RWPE1 (cell line): ENCODE measurements at regions not wholly inside any gene's neighbourhood (a gene's known extent, or its start where the extent isn't known, plus 50 kb on each side); places are given as distances from the start of the nearest gene placed in this dataset.

Experiments
- CTCF ChIA-PET: fragments of 350-600 bp; sonication (Branson Sonifier 250); formaldehyde crosslinking; extraction: SDS; loops from one replicate; lab custom pipeline; 2021; lab: Yijun Ruan, JAX
- POLR2A ChIA-PET: fragments of 400-600 bp; formaldehyde crosslinking; extraction: SDS; loops from one replicate; lab custom pipeline; 2020; ENCODE audit warnings: antibody characterized with exemption; ENCODE audit not compliant: low non-redundant PET; lab: Yijun Ruan, JAX
- DNase-seq: peaks from one replicate; pipeline ENCODE4 v3.0.0; 2012; ENCODE audit warnings: low spot score
- H3K27ac ChIP-seq: fragments of 450-650 bp; 2 replicates; pipeline ENCODE4 v1.5.1; 2017
- TF ChIP-seq, protein P1 (sequence below): fragments of 450-650 bp; conservative IDR thresholded peaks from 2 replicates; pipeline ENCODE4 v1.5.1; 2017; ENCODE audit warnings: low read depth, mild to moderate bottlenecking

GRCh38 chr5:120014535-120014934, 385.2 kb downstream of the FAM170A start:
- H3K27ac ChIP-seq: no peak overlapping the region
- TF ChIP-seq, protein P1, sequence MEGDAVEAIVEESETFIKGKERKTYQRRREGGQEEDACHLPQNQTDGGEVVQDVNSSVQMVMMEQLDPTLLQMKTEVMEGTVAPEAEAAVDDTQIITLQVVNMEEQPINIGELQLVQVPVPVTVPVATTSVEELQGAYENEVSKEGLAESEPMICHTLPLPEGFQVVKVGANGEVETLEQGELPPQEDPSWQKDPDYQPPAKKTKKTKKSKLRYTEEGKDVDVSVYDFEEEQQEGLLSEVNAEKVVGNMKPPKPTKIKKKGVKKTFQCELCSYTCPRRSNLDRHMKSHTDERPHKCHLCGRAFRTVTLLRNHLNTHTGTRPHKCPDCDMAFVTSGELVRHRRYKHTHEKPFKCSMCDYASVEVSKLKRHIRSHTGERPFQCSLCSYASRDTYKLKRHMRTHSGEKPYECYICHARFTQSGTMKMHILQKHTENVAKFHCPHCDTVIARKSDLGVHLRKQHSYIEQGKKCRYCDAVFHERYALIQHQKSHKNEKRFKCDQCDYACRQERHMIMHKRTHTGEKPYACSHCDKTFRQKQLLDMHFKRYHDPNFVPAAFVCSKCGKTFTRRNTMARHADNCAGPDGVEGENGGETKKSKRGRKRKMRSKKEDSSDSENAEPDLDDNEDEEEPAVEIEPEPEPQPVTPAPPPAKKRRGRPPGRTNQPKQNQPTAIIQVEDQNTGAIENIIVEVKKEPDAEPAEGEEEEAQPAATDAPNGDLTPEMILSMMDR: no peak
- DNase-seq: no peak
- ChIA-PET CTCF (no interaction called here), POLR2A (no interaction called here)

- TF ChIP-seq, protein P1: no peak
- CTCF ChIA-PET: interaction anchor here (0.7 kb wide), 1 partner anchor 1289 kb away, joined by 4 read pairs; no protein-coding TSS in a partner anchor
- no peak overlapping the region for H3K27ac ChIP-seq
- POLR2A ChIA-PET: no interaction called here
- DNase-seq: no peak
These were observed 387.5 kb downstream of the FAM170A start for GRCh38 chr5:120016717-120017382.

- no peak overlapping the region for H3K27ac ChIP-seq
- peak; percentile 53 for DNase-seq
- ChIA-PET CTCF (no interaction called here), POLR2A (no interaction called here)
- TF ChIP-seq, protein P1: no peak
These were observed 388.2 kb downstream of the FAM170A start for GRCh38 chr5:120017513-120017912.

DNA sequence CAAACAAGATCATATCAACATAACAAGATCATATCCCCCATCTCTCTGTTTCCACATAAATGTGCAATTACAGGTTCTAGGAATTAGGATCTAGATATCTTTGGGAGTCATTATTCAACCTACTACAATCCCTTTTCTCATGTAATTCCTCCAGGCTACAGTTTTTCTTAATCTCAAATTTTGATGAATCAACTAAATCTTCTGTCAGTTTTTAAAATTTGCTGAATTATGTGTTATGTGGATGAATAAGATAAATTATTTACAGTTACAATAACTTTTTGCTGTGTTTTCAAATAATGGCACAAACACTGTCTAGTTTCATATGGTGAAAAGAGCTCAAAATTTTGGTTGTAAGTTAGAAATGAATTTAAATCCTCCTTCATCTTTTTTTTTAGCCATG, 405.8 kb downstream of the FAM170A start:
- ChIA-PET CTCF (interaction anchor here (0.6 kb wide), 1 partner anchor 640 kb away, joined by 3 read pairs; no protein-coding TSS in a partner anchor), POLR2A (no interaction called here)
- no peak overlapping the region for H3K27ac ChIP-seq
- TF ChIP-seq, protein P1: no peak
- DNase-seq: no peak

- CTCF ChIA-PET: no interaction called here
These were observed 406.6 kb downstream of the FAM170A start for GRCh38 chr5:120035815-120036577.

GRCh38 chr5:120037451-120037850, 408.1 kb downstream of the FAM170A start:
- no peak overlapping the region for H3K27ac ChIP-seq
- CTCF ChIA-PET: interaction anchor here (0.6 kb wide), 1 partner anchor 12 kb away, joined by 3 read pairs; no protein-coding TSS in a partner anchor
- POLR2A ChIA-PET: no interaction called here
- TF ChIP-seq, protein P1: no peak
- DNase-seq: no peak

More at GRCh38 chr5:120035815-120036577, 406.6 kb downstream of the FAM170A start:
- POLR2A ChIA-PET: no interaction called here
- DNase-seq: no peak
- TF ChIP-seq, protein P1: no peak
- no peak overlapping the region for H3K27ac ChIP-seq
